Fibroblast of mammary gland (primary cell): ENCODE measurements at regions not wholly inside any gene's neighbourhood (a gene's known extent, or its start where the extent isn't known, plus 50 kb on each side); places are given as distances from the start of the nearest gene placed in this dataset.

Source experiments
- DNase-seq: peaks from one replicate; pipeline ENCODE4 v3.0.0-alpha.2; 2010; ENCODE audit warnings: low read depth
- H3K4me3 ChIP-seq: 2 replicates; pipeline ENCODE4 v1.5.1; 2011; ENCODE audit warnings: low read depth, mild to moderate bottlenecking, low read length, moderate library complexity; ENCODE audit not compliant: control insufficient read depth
- TF ChIP-seq, protein P1 (sequence below): conservative IDR thresholded peaks from 2 replicates; pipeline ENCODE4 v1.5.1; 2011; ENCODE audit warnings: low read depth, low read length, inconsistent platforms; ENCODE audit not compliant: control insufficient read depth, insufficient read depth

DNA sequence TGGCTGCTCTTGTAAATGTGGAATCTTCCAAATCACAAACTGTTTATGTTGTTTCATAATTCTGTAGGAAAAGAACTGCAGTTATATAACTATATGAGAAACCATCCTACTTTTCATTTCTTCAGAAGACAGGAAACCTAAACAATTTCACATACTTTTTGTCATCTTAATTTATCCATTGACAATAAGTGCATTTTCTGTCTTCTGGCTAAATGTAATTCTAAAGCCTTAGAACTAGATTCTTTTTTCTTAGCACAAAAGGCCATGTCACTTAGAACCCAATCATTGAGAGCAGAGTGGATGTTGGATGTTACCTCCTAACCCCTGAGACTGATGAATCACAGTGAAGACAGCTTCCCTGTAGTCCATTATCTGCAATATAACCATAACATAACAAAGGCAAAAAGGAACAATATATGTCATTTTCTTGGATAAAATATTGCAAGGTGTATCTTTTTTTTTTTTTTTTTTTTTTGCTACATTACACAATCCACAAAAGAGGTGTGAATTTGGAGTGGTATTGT lies 410.2 kb upstream of the PRMT6 start:
- TF ChIP-seq, protein P1, sequence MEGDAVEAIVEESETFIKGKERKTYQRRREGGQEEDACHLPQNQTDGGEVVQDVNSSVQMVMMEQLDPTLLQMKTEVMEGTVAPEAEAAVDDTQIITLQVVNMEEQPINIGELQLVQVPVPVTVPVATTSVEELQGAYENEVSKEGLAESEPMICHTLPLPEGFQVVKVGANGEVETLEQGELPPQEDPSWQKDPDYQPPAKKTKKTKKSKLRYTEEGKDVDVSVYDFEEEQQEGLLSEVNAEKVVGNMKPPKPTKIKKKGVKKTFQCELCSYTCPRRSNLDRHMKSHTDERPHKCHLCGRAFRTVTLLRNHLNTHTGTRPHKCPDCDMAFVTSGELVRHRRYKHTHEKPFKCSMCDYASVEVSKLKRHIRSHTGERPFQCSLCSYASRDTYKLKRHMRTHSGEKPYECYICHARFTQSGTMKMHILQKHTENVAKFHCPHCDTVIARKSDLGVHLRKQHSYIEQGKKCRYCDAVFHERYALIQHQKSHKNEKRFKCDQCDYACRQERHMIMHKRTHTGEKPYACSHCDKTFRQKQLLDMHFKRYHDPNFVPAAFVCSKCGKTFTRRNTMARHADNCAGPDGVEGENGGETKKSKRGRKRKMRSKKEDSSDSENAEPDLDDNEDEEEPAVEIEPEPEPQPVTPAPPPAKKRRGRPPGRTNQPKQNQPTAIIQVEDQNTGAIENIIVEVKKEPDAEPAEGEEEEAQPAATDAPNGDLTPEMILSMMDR, result no peak
- H3K4me3 ChIP-seq, result no peak overlapping the region
- DNase-seq, result no peak

DNA sequence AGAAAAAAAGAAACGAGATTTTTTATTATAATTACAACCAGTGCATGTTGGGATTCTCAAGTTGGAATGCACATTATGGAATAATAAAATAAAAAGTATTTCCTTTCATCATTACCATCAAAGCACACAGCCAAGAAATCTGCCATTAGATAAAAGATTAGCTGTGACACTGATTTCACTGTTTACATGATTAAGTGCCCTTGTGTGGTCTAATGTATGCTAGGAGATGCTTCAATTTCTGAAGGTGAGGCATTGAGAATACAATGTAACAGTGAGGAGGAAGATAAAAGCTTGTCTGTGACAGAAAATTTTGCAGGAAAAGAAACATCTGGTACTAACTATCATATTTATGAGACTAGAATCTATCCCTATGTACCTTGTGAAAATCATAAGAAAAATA lies 409.7 kb upstream of the PRMT6 start:
- no peak for DNase-seq
- TF ChIP-seq, protein P1, result no peak
- no peak overlapping the region for H3K4me3 ChIP-seq

- no peak for DNase-seq
- TF ChIP-seq, protein P1, result no peak
- no peak overlapping the region for H3K4me3 ChIP-seq
Measured at GRCh38 chr1:106651028-106651762, 405.3 kb upstream of the PRMT6 start.

DNA sequence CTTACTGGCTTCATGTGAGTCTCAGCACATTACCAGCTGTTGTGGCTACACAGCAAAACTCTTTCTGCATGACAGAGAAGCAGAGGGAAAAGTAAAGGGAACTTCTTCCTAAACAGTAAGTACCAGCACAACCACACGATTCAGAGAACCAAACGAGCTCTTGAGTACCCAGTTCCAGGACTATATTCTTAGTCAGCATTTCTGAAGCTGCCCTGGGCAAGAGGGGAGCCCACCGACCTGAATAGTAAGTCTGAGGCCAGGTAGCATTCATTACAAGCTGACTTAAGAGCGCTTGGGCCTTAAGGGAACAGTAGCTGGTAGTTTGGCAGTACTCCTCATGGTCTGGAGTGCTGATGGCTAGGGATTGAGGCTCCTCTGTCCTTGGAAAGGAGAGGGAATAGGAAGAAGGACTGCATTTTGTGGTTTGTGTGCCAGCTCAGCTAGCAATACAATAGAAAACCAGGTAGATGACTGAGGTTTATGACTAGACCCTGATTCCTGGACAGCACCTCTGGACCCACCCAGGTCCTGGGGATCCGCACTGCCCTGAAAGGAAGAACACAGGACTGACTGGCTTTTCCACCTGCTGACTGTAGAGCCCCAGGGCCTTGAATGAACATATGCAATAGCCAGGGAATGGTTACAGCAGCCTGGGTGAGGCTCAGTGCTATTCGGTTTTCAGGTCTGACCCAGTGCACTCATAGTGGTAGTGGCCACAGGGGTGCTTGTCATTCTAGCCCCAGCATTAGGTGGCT lies 396.8 kb upstream of the PRMT6 start:
- TF ChIP-seq, protein P1, result no peak
- DNase-seq, result no peak
- H3K4me3 ChIP-seq, result no peak overlapping the region

DNA sequence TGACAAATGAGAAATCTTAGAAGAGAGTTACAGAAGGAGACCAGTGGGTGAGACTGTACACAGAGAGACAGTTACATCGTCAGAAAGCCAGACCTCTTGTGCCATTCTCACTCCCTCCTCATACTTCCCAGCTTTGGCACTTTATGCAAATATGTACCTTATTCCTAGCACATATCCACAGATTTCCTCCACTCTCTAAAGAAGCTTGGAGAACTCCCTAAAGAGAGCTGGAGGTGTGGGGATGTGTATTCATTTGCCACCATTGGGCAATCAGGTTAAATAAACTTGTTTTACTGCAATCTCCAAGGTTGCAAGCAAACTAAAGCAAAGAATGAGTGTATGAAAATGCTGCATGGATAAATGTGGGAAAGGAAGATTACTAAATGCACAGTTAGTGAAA lies 380.9 kb upstream of the PRMT6 start:
- TF ChIP-seq, protein P1, result no peak
- H3K4me3 ChIP-seq, result no peak overlapping the region
- no peak for DNase-seq

DNA sequence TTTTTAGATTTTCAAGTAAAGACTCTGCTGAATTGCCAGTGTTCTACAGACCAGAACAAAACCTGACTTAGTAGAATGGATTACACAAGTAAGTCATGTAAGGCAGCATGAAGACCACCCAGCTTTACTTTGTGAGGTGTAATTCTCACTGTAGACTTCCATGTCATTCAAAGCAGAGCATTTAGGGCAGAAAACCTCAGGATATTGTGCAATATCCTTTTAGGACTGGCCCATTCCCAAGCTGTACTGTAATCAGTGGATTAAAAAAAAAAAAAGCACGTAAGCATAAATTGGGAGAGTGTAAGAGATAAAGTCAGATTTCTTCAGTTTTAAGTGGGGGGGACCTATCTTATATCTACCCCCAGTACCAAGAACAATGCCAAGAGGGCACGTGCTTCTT lies 380.5 kb upstream of the PRMT6 start:
- no peak overlapping the region for H3K4me3 ChIP-seq
- DNase-seq, result peak; percentile 58
- TF ChIP-seq, protein P1, result no peak
